ENCODE measurements at regions not wholly inside any gene's neighbourhood (a gene's known extent, or its start where the extent isn't known, plus 50 kb on each side); places are given as distances from the start of the nearest gene placed in this dataset.
"Not testable (repeated sequence)": the region's sequence is repeated elsewhere in the genome, so short reads cannot be mapped to it uniquely, and the experiment has no call there.

- H3K9me3 ChIP-seq (ENCODE audit: control insufficient read depth, low read length); H3K27ac ChIP-seq (ENCODE audit: low read depth, low read length, severe bottlenecking); H3K4me1 ChIP-seq (ENCODE audit: control insufficient read depth, insufficient read depth, low read length, poor library complexity, severe bottlenecking); H3K4me3 ChIP-seq (ENCODE audit: extremely low read depth, insufficient read depth, low read length, poor library complexity, severe bottlenecking); H3K36me3 ChIP-seq (ENCODE audit: control insufficient read depth, insufficient read depth, low read length): not testable (repeated sequence)
- WGBS, 2 experiments (ENCODE audit: insufficient coverage in 2 of 2): no CpG with 5 or more reads among the region's 2 CpGs
Measured at GRCh38 chr20:26183720-26184119, 487.1 kb upstream of the ZNF337 start.

GRCh38 chr20:26181364-26181763 lies 484.7 kb upstream of the ZNF337 start:
- H3K36me3 ChIP-seq (ENCODE audit: control insufficient read depth, insufficient read depth, low read length); H3K4me3 ChIP-seq (ENCODE audit: extremely low read depth, insufficient read depth, low read length, poor library complexity, severe bottlenecking); H3K4me1 ChIP-seq (ENCODE audit: control insufficient read depth, insufficient read depth, low read length, poor library complexity, severe bottlenecking); H3K9me3 ChIP-seq (ENCODE audit: control insufficient read depth, low read length); H3K27ac ChIP-seq (ENCODE audit: low read depth, low read length, severe bottlenecking): not testable (repeated sequence)
- WGBS, 2 experiments (ENCODE audit: insufficient coverage in 2 of 2): 92 to 94% methylated on average over 1 to 2 of the region's 2 CpGs

DNA sequence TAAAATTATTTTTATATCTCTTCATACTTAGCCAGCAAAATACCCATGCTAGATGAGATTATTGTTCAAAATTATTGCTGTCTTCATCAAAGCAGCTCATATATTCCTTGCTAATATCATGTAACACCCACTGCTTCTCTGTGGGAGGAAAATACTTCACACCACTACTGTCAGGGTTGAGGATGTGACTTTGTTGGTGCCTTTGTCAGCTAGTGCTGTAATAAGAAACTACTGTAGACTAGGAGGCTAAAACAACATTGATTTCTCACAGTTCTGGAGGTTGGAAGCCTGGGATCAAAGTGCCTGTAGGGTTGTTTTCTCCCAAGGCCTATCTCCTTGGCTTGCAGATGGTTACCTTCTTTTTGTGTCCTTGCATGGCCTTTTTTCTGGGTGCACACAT lies 475.2 kb upstream of the ZNF337 start:
- not testable (repeated sequence) for H3K36me3 ChIP-seq (ENCODE audit: control insufficient read depth, insufficient read depth, low read length); H3K27ac ChIP-seq (ENCODE audit: low read depth, low read length, severe bottlenecking); H3K4me3 ChIP-seq (ENCODE audit: extremely low read depth, insufficient read depth, low read length, poor library complexity, severe bottlenecking); H3K9me3 ChIP-seq (ENCODE audit: control insufficient read depth, low read length); H3K4me1 ChIP-seq (ENCODE audit: control insufficient read depth, insufficient read depth, low read length, poor library complexity, severe bottlenecking)

- no peak overlapping the region for H3K4me3 ChIP-seq (ENCODE audit: extremely low read depth, insufficient read depth, low read length, poor library complexity, severe bottlenecking)
- peaks cover 13% of the 10 kb centered on the region for H3K4me1 ChIP-seq (ENCODE audit: control insufficient read depth, insufficient read depth, low read length, poor library complexity, severe bottlenecking)
- H3K9me3 ChIP-seq (ENCODE audit: control insufficient read depth, low read length): no peaks in the 10 kb centered on the region
- WGBS, 2 experiments (ENCODE audit: insufficient coverage in 2 of 2): 56% methylated on average over 1 of the region's 2 CpGs; no CpG with 5 or more reads in 1 of the 2 experiments
- H3K27ac ChIP-seq (ENCODE audit: low read depth, low read length, severe bottlenecking): no peak overlapping the region
- no peaks in the 10 kb centered on the region for H3K36me3 ChIP-seq (ENCODE audit: control insufficient read depth, insufficient read depth, low read length)
Measured at GRCh38 chr20:26169506-26169905, 472.9 kb upstream of the ZNF337 start.

DNA sequence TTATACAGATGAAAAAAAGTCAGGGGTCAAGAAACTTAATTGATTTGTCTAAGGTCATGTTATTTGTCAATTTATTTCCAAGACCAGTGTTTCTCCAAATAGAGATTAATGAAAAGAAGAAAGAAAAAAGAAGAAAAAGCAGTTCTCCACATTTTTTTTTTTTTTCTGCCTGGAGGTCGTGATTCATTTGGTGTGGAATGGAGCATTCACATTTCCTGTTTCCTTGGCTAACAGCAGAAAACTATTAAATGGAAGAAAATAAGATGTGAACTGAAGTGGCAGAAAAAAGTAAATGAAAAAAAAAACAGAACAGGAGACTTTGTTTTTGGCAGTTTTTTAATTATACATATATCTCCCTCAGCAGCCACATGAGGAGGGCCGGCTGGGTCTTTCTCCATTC lies 470.8 kb upstream of the ZNF337 start:
- no peaks in the 10 kb centered on the region for H3K36me3 ChIP-seq (ENCODE audit: control insufficient read depth, insufficient read depth, low read length)
- peak overlapping the region; percentile 67 for H3K27ac ChIP-seq (ENCODE audit: low read depth, low read length, severe bottlenecking)
- no CpG with 5 or more reads among the region's 2 CpGs for WGBS, 2 experiments (ENCODE audit: insufficient coverage in 2 of 2)
- no peaks in the 10 kb centered on the region for H3K9me3 ChIP-seq (ENCODE audit: control insufficient read depth, low read length)
- H3K4me1 ChIP-seq (ENCODE audit: control insufficient read depth, insufficient read depth, low read length, poor library complexity, severe bottlenecking): peaks cover 21% of the 10 kb centered on the region
- no peak overlapping the region for H3K4me3 ChIP-seq (ENCODE audit: extremely low read depth, insufficient read depth, low read length, poor library complexity, severe bottlenecking)

GRCh38 chr20:26163890-26164289 lies 467.2 kb upstream of the ZNF337 start:
- no peaks in the 10 kb centered on the region for H3K36me3 ChIP-seq (ENCODE audit: control insufficient read depth, insufficient read depth, low read length)
- WGBS, 2 experiments (ENCODE audit: insufficient coverage in 2 of 2): 86 to 100% methylated on average over 1 of the region's 2 CpGs
- peaks cover 25% of the 10 kb centered on the region for H3K4me1 ChIP-seq (ENCODE audit: control insufficient read depth, insufficient read depth, low read length, poor library complexity, severe bottlenecking)
- no peaks in the 10 kb centered on the region for H3K9me3 ChIP-seq (ENCODE audit: control insufficient read depth, low read length)
- H3K27ac ChIP-seq (ENCODE audit: low read depth, low read length, severe bottlenecking): peak overlapping the region; percentile 62
- no peak overlapping the region for H3K4me3 ChIP-seq (ENCODE audit: extremely low read depth, insufficient read depth, low read length, poor library complexity, severe bottlenecking)

- H3K9me3 ChIP-seq (ENCODE audit: control insufficient read depth, low read length); H3K27ac ChIP-seq (ENCODE audit: low read depth, low read length, severe bottlenecking); H3K36me3 ChIP-seq (ENCODE audit: control insufficient read depth, insufficient read depth, low read length); H3K4me3 ChIP-seq (ENCODE audit: extremely low read depth, insufficient read depth, low read length, poor library complexity, severe bottlenecking): not testable (repeated sequence)
- WGBS, 2 experiments (ENCODE audit: insufficient coverage in 2 of 2): 89 to 97% methylated on average over 3 to 5 of the region's 5 CpGs
- H3K4me1 ChIP-seq (ENCODE audit: control insufficient read depth, insufficient read depth, low read length, poor library complexity, severe bottlenecking): peaks cover 25% of the 10 kb centered on the region
Measured at GRCh38 chr20:26163151-26163550, 466.5 kb upstream of the ZNF337 start.

- H3K4me3 ChIP-seq (ENCODE audit: extremely low read depth, insufficient read depth, low read length, poor library complexity, severe bottlenecking); H3K27ac ChIP-seq (ENCODE audit: low read depth, low read length, severe bottlenecking); H3K36me3 ChIP-seq (ENCODE audit: control insufficient read depth, insufficient read depth, low read length); H3K9me3 ChIP-seq (ENCODE audit: control insufficient read depth, low read length): not testable (repeated sequence)
- 80% methylated on average over 1 of the region's 3 CpGs; no CpG with 5 or more reads in 1 of the 2 experiments for WGBS, 2 experiments (ENCODE audit: insufficient coverage in 2 of 2)
- H3K4me1 ChIP-seq (ENCODE audit: control insufficient read depth, insufficient read depth, low read length, poor library complexity, severe bottlenecking): peaks cover 25% of the 10 kb centered on the region
Measured at GRCh38 chr20:26161741-26162140, 465.1 kb upstream of the ZNF337 start.

DNA sequence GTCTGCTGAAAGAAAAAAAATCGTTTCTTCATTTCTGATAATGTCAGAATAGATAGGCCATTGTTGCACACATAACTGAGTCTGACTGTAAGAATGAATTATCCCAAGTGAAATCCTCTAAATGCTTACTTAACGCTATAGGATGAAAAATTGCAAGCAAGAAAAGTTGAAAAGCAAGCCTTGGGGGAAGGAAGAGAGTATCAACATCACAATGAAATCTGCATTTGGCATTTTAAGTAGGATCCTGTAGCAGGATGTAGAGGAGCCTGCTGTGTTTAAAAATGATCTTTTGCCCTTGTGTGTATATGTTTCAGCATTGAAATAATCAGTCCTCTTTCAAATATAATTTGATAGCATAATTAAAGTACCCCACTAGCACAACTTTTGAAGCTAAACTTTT lies 464.3 kb upstream of the ZNF337 start:
- H3K36me3 ChIP-seq (ENCODE audit: control insufficient read depth, insufficient read depth, low read length); H3K9me3 ChIP-seq (ENCODE audit: control insufficient read depth, low read length); H3K4me3 ChIP-seq (ENCODE audit: extremely low read depth, insufficient read depth, low read length, poor library complexity, severe bottlenecking); H3K27ac ChIP-seq (ENCODE audit: low read depth, low read length, severe bottlenecking): not testable (repeated sequence)
- WGBS, 2 experiments (ENCODE audit: insufficient coverage in 2 of 2): no CpG with 5 or more reads among the region's 2 CpGs
- peaks cover 19% of the 10 kb centered on the region for H3K4me1 ChIP-seq (ENCODE audit: control insufficient read depth, insufficient read depth, low read length, poor library complexity, severe bottlenecking)

- no peak overlapping the region for H3K4me3 ChIP-seq (ENCODE audit: extremely low read depth, insufficient read depth, low read length, poor library complexity, severe bottlenecking)
- H3K9me3 ChIP-seq (ENCODE audit: control insufficient read depth, low read length): no peaks in the 10 kb centered on the region
- no peak overlapping the region for H3K27ac ChIP-seq (ENCODE audit: low read depth, low read length, severe bottlenecking)
- no peaks in the 10 kb centered on the region for H3K4me1 ChIP-seq (ENCODE audit: control insufficient read depth, insufficient read depth, low read length, poor library complexity, severe bottlenecking)
- WGBS, 2 experiments (ENCODE audit: insufficient coverage in 2 of 2): 100% methylated on average over 1 to 2 of the region's 3 CpGs
- no peaks in the 10 kb centered on the region for H3K36me3 ChIP-seq (ENCODE audit: control insufficient read depth, insufficient read depth, low read length)
Measured at GRCh38 chr20:26154224-26154623, 457.6 kb upstream of the ZNF337 start.

- no peaks in the 10 kb centered on the region for H3K36me3 ChIP-seq (ENCODE audit: control insufficient read depth, insufficient read depth, low read length)
- no peaks in the 10 kb centered on the region for H3K9me3 ChIP-seq (ENCODE audit: control insufficient read depth, low read length)
- no peak overlapping the region for H3K27ac ChIP-seq (ENCODE audit: low read depth, low read length, severe bottlenecking)
- H3K4me3 ChIP-seq (ENCODE audit: extremely low read depth, insufficient read depth, low read length, poor library complexity, severe bottlenecking): no peak overlapping the region
- 85 to 89% methylated on average over 17 of the region's 19 CpGs for WGBS, 2 experiments (ENCODE audit: insufficient coverage in 2 of 2)
- H3K4me1 ChIP-seq (ENCODE audit: control insufficient read depth, insufficient read depth, low read length, poor library complexity, severe bottlenecking): no peaks in the 10 kb centered on the region
Measured at GRCh38 chr20:26135325-26136110, 438.9 kb upstream of the ZNF337 start.

All from mesodermal cell (in vitro differentiated cells).